Inferior parietal cortex (tissue), 1 donor: ENCODE measurements at regions not wholly inside any gene's neighbourhood (a gene's known extent, or its start where the extent isn't known, plus 50 kb on each side); places are given as distances from the start of the nearest gene placed in this dataset.
"Not testable (repeated sequence)": the region's sequence is repeated elsewhere in the genome, so short reads cannot be mapped to it uniquely, and the experiment has no call there.

Experiments
- DNase-seq: peaks from one replicate; pipeline ENCODE4 v3.0.0-alpha.2; 2016; ENCODE audit errors: extremely low spot score

DNA sequence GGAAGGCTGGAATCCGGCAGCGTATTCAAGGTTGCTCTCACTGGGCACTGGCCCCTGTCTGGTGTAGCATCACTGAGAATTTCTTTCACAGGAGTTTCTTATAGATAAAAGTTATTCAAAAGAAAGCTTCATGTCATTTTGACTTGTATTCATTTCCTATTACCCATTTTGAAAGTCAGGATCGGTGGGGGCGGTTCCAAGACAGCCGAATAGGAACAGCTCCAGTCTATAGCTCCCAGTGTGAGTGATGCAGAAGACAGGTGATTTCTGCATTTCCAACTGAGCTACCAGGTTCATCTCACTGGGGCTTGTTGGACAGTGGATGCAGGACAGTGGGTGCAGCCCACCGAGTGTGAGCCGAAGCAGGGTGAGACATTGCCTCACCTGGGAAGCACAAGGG lies 51.5 kb upstream of the CDC42EP3 start:
- DNase-seq: not testable (repeated sequence)

DNA sequence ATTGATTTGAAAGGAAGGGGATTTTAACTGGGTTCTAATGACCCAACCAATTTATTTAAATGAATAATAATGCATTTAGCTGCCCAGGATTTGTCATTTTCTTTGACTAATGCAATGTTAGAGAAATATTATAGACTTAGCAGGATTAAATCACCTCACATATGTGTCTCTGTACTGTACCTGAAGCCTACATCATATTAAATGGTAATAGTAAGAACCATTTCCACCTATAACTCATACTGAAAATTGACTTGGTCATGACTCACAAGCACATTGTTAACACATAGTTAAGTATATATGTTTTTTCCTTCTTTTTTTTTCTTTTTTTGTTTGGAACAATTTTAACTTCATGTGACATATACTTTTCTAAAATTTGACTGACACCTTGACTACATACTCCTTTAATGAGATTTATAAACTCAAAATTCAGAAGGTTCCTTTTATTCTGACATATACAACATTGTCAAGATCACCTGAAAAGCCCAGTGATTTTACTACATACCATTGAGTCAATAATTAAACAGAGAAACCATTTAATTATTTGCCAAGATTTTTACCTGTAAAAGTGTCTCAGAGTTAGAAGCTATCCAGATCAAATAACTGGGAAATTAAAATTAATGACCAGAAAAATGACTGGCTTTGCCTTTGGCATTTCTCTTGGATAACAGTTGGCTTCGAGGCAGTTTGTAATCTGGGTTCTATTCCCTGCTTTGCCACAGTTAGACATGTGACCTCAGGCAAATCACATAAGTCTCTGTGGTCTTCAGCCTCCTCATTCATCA lies 58.8 kb upstream of the CDC42EP3 start:
- no peak for DNase-seq

DNA sequence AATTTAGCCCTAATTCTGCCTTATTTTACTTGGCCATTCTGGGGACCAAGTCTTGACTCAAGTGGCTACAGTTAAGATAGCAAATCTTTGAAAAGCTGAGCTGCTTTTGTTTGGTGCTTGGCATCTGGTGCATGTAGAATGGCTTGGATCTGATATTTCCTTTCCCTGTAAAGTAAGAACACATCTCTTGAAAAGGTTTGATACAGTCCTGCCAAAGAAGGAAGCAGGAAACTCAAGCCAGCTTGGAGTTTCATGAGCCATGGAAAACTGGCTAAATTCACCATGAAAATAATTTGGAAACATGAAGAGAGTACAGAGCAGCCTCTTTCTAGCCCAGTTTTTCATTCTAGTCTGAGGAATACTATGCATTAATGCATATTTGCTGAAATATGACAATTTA lies 61.0 kb upstream of the CDC42EP3 start:
- DNase-seq: not testable (repeated sequence)

DNA sequence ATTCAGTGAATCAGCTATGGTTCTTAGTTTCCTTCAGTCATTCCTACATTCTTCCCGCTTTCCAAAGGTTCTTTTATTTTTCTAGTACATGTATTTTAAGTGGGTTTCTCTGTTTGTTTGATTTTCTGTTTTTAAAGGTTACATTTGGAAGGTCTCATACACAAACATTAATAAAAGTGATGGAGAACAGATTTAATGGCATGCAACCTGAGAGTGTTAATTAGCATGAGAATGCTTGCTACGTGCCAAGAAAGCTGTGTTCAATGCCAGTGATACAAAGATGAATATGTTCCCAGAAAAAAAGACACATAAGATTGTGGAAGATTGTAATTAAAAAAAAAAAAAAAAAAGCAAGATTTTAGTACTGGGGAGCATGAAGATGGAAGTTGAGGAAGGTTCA lies 61.8 kb upstream of the CDC42EP3 start:
- DNase-seq: no peak

DNA sequence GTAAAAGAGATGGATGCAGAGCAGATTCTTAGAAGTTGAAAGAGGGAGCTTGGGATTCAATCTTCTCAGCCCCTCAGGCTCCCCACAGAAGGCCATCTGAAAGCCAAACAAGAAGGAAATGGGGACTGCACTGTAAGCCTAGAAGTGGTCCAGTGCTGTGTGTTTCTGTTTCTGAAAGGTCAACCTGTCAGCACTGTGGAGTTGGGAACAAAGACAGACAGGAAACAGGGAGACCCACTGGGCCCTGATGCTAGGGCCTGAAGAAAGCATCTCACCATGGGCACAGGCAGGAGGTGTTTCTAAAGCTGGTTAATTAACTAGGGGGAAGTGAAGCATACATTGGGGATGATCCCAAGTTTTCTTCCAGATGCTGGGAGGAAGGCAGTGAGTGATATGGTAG lies 62.5 kb upstream of the CDC42EP3 start:
- not testable (repeated sequence) for DNase-seq

DNA sequence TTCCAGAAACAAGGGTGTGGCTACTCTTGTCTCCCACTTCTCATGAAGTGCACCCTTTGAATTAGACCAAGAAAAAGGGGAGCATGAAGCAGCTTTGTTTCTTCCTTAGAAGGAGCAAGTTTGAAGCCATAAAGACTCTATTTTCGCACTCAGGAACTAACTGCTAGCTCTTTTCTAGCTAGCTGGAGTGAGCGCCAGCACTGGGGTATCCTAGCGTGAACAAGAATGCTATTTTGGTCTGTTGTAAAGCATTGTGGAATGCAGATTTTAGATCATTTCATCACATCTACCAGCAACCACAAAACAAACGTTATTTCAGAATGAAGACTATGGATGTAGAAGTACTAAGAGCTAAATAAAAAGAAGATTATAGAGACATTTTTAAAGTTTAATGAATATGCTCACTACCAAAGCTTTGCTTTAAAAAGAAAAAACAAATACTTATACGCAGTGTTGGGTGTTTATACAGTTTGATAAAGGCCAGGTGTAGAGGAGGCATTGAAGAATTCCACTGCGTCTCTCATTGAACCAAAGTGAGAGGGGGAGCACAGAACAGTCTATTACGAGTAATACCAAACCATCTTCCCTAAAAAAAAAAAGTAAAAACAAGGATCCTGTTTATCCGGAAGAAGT lies 63.6 kb upstream of the CDC42EP3 start:
- DNase-seq: not testable (repeated sequence)

DNA sequence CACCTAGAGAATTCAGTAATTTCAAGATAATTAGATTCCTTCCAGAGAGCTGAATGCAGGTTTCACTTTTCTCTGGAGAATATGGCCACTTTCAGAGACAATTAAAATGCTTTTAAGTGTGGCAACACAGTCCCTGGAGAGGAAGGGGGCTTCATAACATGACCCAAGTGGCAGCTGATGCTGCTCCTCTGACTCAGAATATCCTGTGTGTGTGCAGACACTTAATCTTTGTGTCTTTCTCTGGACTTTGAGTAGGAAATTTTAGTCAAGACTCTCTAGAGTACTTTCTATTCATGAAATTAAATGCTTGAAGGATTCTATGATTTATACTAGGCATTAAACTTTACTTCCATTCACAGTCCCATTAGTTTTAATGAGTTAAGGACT lies 64.1 kb upstream of the CDC42EP3 start:
- not testable (repeated sequence) for DNase-seq

DNA sequence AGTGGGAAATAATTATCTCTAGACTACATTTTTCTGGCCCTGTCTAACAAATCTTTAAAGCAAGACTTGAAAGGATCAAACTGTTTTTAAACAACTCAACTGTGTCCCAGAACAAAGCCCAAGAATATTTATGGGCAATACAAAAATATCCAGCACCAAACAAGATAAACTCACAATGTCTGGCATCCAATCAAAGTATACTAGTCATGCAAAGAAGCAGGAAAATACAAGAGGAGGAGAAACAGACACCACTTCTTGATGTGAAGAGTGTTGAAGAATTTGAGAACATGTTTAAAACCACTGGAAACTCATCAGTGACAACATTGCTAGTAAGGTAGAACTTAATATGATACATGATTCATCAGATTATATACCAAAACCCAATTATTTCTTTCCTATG lies 66.1 kb upstream of the CDC42EP3 start:
- DNase-seq: no peak

DNA sequence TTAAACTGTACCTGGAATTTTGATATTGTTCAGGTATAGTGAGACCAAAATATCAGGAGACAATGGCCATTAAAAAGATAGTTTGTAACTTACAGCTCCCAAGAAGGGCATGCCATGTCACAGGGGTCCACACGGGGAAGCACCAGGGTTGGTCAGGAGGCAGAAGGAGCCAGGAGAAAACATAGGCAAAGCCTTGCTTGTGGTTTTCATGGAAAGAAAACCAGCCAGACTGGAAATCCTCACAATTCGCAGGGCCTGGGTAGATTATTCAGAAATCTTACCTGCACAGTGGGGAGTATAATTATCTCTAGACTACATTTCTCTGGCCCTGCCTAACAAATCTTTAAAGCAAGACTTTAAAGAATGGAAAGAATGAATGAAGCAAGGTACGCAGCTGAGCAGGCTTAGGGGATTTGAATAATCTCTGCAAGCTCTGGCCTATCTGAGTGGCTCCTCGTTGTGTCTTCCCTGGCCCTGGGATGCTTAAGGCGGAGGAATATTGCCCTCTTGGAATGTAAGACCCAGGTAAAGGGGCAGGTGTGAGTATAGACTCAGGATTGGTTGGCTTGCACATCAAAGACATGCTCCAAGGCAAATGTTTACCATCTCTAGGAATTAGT lies 66.9 kb upstream of the CDC42EP3 start:
- no peak for DNase-seq

DNA sequence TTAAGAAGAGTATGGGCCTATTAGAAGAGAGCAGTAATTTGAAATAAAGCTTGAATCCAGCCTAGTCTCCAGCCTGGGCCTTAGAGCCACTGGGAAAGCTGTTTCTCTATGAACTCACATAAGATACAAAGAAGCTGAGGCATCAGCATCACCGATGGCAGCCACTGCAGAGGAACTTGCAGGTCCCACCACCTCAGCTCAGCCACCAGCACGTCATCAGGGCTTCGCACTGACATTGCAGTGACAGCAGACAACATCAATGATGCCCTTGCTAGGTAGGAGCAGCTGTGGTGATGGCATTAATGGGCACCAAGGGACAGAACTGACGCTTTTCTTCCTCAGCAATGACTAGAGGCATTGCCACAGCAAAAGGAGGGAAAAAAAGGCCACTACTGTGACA lies 67.7 kb upstream of the CDC42EP3 start:
- DNase-seq: no peak

DNA sequence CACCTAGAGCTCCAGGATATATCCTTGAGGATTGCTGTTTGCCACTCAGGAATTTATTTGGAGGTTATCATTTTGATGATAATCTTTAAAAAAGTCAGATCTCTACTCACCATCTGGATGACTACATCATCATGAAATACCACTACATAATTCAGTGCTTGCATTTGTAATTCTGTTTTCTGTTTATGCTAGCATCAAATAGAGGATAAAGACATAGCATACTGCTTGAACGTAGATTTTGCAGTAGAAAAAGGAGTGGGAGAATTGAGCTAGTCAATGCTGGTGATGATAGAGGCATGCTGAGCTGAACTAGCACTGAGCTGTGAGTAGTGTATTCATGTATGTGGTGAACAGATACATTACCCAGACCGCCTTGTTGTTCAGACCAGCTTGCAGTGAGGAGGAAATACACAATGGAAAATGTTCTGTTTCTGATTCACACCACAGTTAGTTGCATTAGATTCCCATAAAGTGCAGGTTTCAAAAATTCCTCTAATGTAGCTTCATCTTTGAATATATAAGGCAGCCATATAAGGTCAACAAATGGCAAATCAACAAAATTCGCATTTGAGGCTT lies 68.8 kb upstream of the CDC42EP3 start:
- DNase-seq: no peak

DNA sequence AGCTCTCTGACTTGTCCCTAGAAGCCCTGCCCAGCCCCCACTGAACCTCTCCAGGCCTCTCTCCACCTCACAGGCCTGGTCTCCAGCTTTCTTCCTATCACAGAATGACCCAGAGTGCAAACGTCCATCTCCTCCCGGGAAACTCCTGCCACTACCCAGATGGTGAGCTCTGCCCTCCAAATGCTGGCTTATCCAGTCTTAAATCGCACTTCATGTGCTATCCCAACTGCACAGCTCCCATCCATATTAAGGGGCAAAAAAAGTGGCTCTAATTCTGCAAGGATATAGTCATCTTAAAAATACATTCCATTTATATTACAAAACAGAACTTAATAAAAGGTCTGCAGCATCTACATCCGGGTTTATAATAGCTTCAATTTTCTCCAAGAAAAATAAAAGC lies 70.8 kb upstream of the CDC42EP3 start:
- no peak for DNase-seq

DNA sequence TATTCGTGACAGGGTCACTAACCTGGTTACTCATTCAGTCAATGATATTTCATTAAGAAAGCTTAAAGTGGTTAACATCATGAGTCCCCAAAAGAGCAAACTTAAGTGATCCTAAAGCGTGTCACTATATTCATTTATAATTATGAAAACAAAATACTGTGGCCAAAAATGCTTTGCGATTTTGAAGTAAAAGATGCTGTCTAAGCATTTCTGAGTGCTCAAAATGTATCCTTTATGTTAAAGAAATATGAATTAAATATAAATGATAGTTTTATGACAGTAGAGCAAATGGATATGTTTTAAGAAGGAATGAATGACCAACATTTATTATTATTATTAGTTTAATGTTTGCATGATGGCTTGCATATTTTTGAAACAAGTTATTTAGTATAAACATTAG lies 72.6 kb upstream of the CDC42EP3 start:
- no peak for DNase-seq

DNA sequence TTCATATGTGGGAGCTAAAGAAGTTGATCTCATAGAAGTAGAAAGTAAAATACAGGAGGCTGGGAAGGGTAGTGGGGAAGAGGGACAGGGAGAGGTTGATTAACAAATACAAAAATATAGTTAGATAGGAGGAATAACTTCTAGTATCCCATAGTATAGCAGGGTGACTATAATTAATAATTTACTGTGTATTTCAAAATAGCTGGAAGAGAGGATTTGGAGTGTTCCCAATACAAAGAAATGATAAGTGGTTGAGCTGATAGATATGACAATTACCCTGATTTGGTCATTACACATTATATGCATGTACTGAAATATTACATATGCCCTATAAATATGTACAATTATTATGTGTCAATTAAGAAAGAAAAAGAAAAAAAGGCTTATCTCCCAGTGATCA lies 73.5 kb upstream of the CDC42EP3 start:
- DNase-seq: not testable (repeated sequence)

DNA sequence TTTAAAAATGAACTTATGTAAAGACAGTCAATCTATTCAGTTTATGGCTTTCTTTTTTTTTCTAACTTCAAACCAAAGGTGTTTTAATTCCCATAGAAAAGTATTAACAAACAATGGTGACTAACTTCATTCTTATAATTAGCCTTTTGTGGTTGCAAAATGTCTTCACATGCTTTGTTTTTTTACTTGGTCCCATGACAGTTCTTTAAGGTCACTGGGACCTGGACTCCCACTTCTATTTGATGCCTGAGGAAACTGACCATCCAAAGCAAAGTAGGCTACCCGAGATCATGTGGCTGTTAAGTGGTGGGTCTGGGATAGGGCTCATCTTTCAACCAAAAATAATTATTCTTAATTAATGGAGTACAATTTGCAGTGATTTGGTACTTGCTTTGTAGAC lies 74.6 kb upstream of the CDC42EP3 start:
- DNase-seq: not testable (repeated sequence)

DNA sequence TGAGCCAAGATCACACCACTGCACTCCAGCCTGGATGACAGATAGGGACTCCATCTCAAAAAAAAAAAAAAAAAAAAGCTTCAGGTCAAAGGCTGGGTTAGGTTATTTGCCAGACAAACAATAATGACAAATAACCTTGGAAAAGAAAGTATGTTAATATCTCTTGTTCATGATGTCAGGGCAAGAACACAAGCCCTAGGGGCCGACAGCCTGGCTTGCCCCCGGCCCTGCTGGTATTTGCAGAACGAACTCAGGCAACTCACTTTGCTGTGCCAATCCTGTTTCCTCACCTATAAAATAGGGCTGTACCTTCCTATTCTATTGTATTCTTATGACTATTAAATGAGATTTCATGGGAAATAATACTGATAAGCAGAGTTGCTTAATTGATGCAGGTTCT lies 75.4 kb upstream of the CDC42EP3 start:
- DNase-seq: no peak

DNA sequence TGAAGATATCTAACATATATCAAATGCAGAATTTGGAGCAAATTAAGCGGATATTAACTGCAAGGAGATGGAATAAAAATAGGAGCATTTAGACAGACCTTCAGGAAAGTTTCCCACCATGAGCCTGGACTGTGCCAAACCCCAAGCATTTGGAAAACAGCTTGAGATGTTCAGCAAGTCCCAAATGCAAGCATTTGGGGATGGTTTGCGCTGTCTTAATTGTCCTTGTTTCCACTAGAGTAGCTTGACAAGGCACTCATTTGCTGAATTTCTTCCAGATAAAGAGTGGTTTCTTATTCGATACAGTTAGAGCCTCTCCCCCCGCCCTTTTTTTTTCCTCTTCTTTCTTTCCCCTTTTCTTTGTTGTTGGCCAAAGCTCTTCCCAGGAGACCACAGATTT lies 77.1 kb upstream of the CDC42EP3 start:
- no peak for DNase-seq

DNA sequence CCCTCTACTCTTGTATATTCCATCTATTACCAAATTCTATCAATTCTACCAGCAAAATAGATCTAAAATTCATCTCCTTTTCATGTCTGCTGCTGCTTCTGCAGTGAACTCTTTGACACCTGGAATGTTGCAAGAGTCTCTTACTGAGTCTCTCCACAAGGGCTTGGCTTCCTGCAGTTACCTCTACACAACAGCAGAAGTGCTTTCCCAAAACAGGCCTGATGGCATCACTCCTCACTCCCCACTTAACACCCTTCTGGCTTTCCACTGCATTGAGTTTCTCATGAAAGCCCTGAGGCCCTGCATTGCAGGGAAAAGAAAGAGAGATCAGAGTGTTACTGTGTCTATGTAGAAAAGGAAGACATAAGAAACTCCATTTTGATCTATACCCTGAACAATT lies 78.8 kb upstream of the CDC42EP3 start:
- DNase-seq: not testable (repeated sequence)

DNA sequence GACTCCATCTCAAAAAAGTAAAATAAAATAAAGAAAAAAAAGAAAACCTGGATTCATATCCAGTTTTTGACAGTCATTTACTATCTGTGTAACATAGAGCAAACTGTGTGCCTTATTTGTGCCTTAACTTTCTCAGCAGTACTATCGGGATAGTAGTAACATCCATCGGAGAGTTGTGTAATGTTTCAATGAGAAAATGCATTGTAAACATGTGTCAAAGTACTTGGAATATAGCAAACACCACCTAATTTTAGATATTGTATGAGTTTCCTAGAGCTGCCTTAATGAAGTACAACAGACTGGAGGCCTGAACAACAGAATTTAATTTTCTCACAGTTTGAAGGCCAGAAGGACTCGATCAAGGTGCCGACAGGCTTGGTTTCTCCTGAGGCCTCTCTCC lies 81.3 kb upstream of the CDC42EP3 start:
- no peak for DNase-seq

DNA sequence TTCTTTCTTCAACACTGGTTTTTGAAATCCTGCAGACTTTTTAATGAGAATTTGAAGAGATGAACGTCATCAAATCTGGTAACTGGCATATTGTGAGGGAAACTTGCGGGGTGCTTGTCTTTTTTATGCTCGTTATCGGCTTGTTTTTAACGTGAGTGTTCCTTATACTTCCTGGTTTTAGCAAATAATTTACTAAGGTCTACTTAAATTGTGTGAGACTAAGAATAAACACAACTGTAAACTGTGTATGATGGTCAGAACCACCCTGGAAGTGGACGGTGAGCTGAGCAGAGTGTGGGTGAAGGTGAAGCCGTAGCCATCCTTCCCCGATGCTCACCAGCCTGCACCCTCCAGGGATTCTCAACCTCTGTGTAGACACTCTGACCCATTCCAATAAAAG lies 82.3 kb upstream of the CDC42EP3 start:
- DNase-seq: no peak

DNA sequence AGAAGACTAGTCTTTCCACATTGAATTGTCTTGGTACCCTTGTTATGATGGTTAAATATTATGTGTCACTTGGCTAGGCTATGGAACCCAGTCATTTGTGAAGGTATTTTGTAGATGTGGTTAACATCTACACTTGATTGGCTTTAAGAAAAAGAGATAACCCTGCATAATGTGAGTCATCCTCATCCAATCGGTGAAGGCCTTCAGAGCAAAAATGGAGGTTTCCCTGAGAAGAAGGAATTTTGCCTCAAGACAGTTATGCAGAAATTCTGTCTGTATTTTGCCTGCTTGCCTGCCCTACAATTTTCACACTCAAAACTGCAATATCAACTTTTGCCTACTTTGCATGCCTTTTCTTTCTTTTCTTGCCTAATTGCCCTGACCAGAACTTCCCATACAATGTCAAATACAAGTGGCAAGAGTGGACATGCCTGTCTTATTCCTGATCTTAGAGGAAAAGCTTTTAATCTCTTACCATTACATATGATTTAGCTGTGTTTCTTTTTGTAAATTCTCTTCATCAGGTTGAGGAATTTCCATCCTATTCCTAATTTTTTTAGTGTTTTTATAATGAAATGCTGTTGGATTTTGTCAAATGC lies 84.6 kb upstream of the CDC42EP3 start:
- not testable (repeated sequence) for DNase-seq

DNA sequence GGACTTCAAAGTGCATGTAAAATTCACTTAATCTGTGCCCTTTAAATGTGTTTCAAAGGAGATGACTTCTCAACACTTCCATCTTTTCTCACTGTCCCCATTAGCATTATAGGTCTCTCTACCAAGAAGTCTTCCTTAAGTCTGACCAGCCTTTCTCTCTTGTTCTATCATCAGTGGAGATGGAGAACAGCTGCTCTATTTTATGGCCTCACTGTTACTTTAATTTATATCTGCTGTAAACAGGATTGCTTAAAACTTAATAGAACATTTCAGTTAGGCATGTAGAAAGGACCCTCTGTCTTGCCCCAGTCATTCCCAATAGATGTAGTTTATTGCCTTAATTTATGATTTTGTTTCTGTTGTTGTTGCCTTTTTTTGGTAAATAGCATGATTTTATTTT lies 86.0 kb upstream of the CDC42EP3 start:
- DNase-seq: not testable (repeated sequence)
